ENCODE measurements at regions not wholly inside any gene's neighbourhood (a gene's known extent, or its start where the extent isn't known, plus 50 kb on each side); places are given as distances from the start of the nearest gene placed in this dataset.

DNA sequence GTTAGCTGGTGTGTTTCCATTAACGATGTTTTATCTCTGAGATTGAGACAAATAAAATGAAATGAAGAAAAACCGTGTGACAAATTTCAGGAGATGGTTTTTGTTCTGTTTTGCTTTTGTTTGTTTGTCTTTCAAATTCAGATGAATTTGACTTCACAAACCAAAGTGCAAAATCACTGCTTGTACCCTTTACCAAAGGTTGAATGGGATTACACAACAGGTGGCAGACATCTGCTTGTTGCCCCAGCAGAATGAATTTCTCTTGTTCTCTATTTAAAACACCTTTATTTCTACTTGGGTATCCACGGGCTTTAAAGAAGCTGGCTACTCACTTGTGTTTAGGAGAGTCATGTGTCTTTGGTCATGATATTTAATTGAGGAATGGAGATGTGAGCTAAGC, 239.7 kb upstream of the CLNK start:
- no peak for TF ChIP-seq CTCF (conservative IDR thresholded peaks at IDR 0.05; ENCODE audit: low read length)
- no peak for TF ChIP-seq EZH2phosphoT487 (IDR thresholded peaks at IDR 0.05; ENCODE audit: borderline replicate concordance, low read depth, low read length)
